IMR-90 (cell line): ENCODE measurements at regions not wholly inside any gene's neighbourhood (a gene's known extent, or its start where the extent isn't known, plus 50 kb on each side); places are given as distances from the start of the nearest gene placed in this dataset.

Experiments used
- ATAC-seq: fragments of 200-7000 bp; cut with Tn5 transposase; 2 replicates; pipeline ENCODE4 v1.9.1; 2020; ENCODE audit warnings: low read depth, mild to moderate bottlenecking, moderate library complexity
- BruUV-seq: library from RNA; stranded (reverse); fragments of 400-500 nt; replicated peaks from 2 replicates; lab custom pipeline; 2021; lab: Mats Ljungman, UMichigan
- CTCF ChIA-PET: fragments of 300-600 bp; formaldehyde crosslinking; extraction: SDS; loops from one replicate; lab custom pipeline; 2021; ENCODE audit warnings: antibody characterized with exemption; lab: Yijun Ruan, JAX
- POLR2A ChIA-PET: fragments of 300-600 bp; sonication (Branson Sonifier 250); formaldehyde crosslinking; loops from one replicate; lab custom pipeline; 2022; ENCODE audit warnings: antibody characterized with exemption; ENCODE audit not compliant: unreplicated experiment; lab: Charles Lee
- DNase-seq: peaks from one replicate; pipeline ENCODE4 v3.0.0; 2013
- H2AFZ ChIP-seq: replicated peaks from 2 replicates; pipeline ENCODE3; 2013; ENCODE audit warnings: low read length, mild to moderate bottlenecking; ENCODE audit not compliant: poor library complexity
- H2AK5ac ChIP-seq: 2 replicates; pipeline ENCODE4 v1.6.1; 2013; ENCODE audit warnings: low read depth, low read length, inconsistent platforms
- H2AK9ac ChIP-seq: replicated peaks from 2 replicates; pipeline ENCODE3; 2013; ENCODE audit warnings: mild to moderate bottlenecking, low read depth, low read length, moderate library complexity; ENCODE audit not compliant: poor library complexity
- H2BK120ac ChIP-seq: 2 replicates; pipeline ENCODE4 v1.6.1; 2013; ENCODE audit warnings: low read depth, low read length, inconsistent platforms
- H2BK15ac ChIP-seq: 3 replicates; pipeline ENCODE4 v1.6.1; 2013; ENCODE audit warnings: low read depth, low read length, inconsistent platforms
- H2BK20ac ChIP-seq: 2 replicates; pipeline ENCODE4 v1.6.1; 2013; ENCODE audit warnings: low read depth, mild to moderate bottlenecking, inconsistent platforms, low read length, moderate library complexity
- H2BK5ac ChIP-seq: 2 replicates; pipeline ENCODE4 v1.6.1; 2013; ENCODE audit warnings: mild to moderate bottlenecking, low read depth, low read length, inconsistent platforms; ENCODE audit not compliant: poor library complexity, severe bottlenecking
- H3K14ac ChIP-seq: replicated peaks from 2 replicates; pipeline ENCODE4 v1.6.1; 2013; ENCODE audit warnings: low read depth, low read length, inconsistent platforms
- H3K18ac ChIP-seq: 2 replicates; pipeline ENCODE4 v1.6.1; 2013; ENCODE audit warnings: low read depth, low read length, control low read depth
- H3K23ac ChIP-seq: 2 replicates; pipeline ENCODE4 v1.6.1; 2013; ENCODE audit warnings: low read depth, low read length, inconsistent platforms
- H3K27ac ChIP-seq: 2 replicates; pipeline ENCODE4 v1.5.1; 2013; ENCODE audit warnings: mild to moderate bottlenecking, control low read depth, low read length; ENCODE audit not compliant: insufficient read depth
- H3K27me3 ChIP-seq: 2 replicates; pipeline ENCODE4 v1.6.1; 2013; ENCODE audit warnings: low read length; ENCODE audit not compliant: control insufficient read depth, insufficient read depth
- H3K36me3 ChIP-seq: 2 replicates; pipeline ENCODE4 v1.6.1; 2013; ENCODE audit warnings: low read length, mixed read lengths; ENCODE audit not compliant: control insufficient read depth, insufficient read depth
- H3K4ac ChIP-seq: 2 replicates; pipeline ENCODE4 v1.6.1; 2013; ENCODE audit warnings: low read depth, low read length, inconsistent platforms
- H3K4me1 ChIP-seq: 2 replicates; pipeline ENCODE4 v1.6.1; 2013; ENCODE audit warnings: low read length, mixed read lengths; ENCODE audit not compliant: control insufficient read depth, insufficient read depth
- H3K4me2 ChIP-seq: 2 replicates; pipeline ENCODE4 v1.6.1; 2013; ENCODE audit warnings: low read depth, mild to moderate bottlenecking, control low read depth, low read length, moderate library complexity
- H3K4me3 ChIP-seq: 2 replicates; pipeline ENCODE4 v1.5.1; 2013; ENCODE audit warnings: low read depth, mild to moderate bottlenecking, control low read depth, low read length, moderate library complexity; ENCODE audit not compliant: insufficient read depth
- H3K56ac ChIP-seq: 2 replicates; pipeline ENCODE4 v1.6.1; 2013; ENCODE audit warnings: low read length, inconsistent platforms; ENCODE audit not compliant: insufficient read depth; ENCODE audit errors: extremely low read depth
- H3K79me1 ChIP-seq, 2 experiments: 2 replicates each; pipeline ENCODE4 v1.6.1; 2013; ENCODE audit warnings: low read length in 2 of 2, inconsistent platforms in 1 of 2, low read depth in 1 of 2
- H3K9ac ChIP-seq: 2 replicates; pipeline ENCODE4 v1.6.1; 2013; ENCODE audit warnings: low read depth, low read length, control low read depth
- H3K9me1 ChIP-seq: 2 replicates; pipeline ENCODE4 v1.6.1; 2013; ENCODE audit warnings: low read length, inconsistent platforms; ENCODE audit not compliant: insufficient read depth
- H3K9me3 ChIP-seq: 2 replicates; pipeline ENCODE4 v1.6.1; 2013; ENCODE audit warnings: low read length; ENCODE audit not compliant: control insufficient read depth, insufficient read depth
- H4K20me1 ChIP-seq: 2 replicates; pipeline ENCODE4 v1.6.1; 2013; ENCODE audit warnings: low read length, inconsistent platforms; ENCODE audit not compliant: insufficient read depth
- H4K5ac ChIP-seq: 2 replicates; pipeline ENCODE4 v1.6.1; 2013; ENCODE audit warnings: mild to moderate bottlenecking, low read depth, low read length, control low read depth
- H4K8ac ChIP-seq, 2 experiments: 2 replicates each; pipeline ENCODE4 v1.6.1; 2013; ENCODE audit warnings: low read depth in 2 of 2, low read length in 2 of 2, control low read depth in 1 of 2, inconsistent platforms in 1 of 2
- H4K91ac ChIP-seq: 2 replicates; pipeline ENCODE4 v1.6.1; 2013; ENCODE audit warnings: low read depth, low read length, inconsistent platforms; ENCODE audit not compliant: insufficient read depth
- BHLHE40 ChIP-seq: fragments of 150-350 bp; IDR thresholded peaks from 2 replicates; pipeline ENCODE4 v1.6.1; 2016; ENCODE audit warnings: mild to moderate bottlenecking, low read depth, low read length
- CEBPB ChIP-seq: IDR thresholded peaks from 2 replicates; pipeline ENCODE4 v1.6.1; 2012; ENCODE audit warnings: low read depth, low read length, improper control_type of control experiment
- CHD1 ChIP-seq: IDR thresholded peaks from 2 replicates; pipeline ENCODE4 v1.6.1; 2012; ENCODE audit warnings: low read depth, low read length, improper control_type of control experiment
- CTCF ChIP-seq: conservative IDR thresholded peaks from 2 replicates; pipeline ENCODE4 v1.5.1; 2012; ENCODE audit warnings: mild to moderate bottlenecking, low read depth, low read length, improper control_type of control experiment
- ELK1 ChIP-seq: fragments of 150-350 bp; IDR thresholded peaks from 2 replicates; pipeline ENCODE4 v1.6.1; 2016; ENCODE audit warnings: low read depth, mild to moderate bottlenecking, low read length, moderate library complexity, borderline replicate concordance
- FOS ChIP-seq: fragments of 150-350 bp; IDR thresholded peaks from 2 replicates; pipeline ENCODE4 v1.6.1; 2016; ENCODE audit warnings: low read depth, low read length
- MAFK ChIP-seq: IDR thresholded peaks from 2 replicates; pipeline ENCODE4 v1.6.1; 2012; ENCODE audit warnings: low read depth, low read length, improper control_type of control experiment
- MAZ ChIP-seq: IDR thresholded peaks from 2 replicates; pipeline ENCODE4 v1.6.1; 2012; ENCODE audit warnings: low read depth, mild to moderate bottlenecking, low read length, improper control_type of control experiment, moderate library complexity, borderline replicate concordance
- MXI1 ChIP-seq: IDR thresholded peaks from 2 replicates; pipeline ENCODE4 v1.6.1; 2012; ENCODE audit warnings: low read depth, mild to moderate bottlenecking, low read length, moderate library complexity, borderline replicate concordance
- NFE2L2 ChIP-seq: fragments of 150-350 bp; IDR thresholded peaks from 2 replicates; pipeline ENCODE4 v1.6.1; 2016; ENCODE audit warnings: low read depth, mild to moderate bottlenecking, low read length
- POLR2A ChIP-seq: IDR thresholded peaks from 2 replicates; pipeline ENCODE4 v1.6.1; 2012; ENCODE audit warnings: mild to moderate bottlenecking, low read depth, low read length
- RAD21 ChIP-seq: IDR thresholded peaks from 2 replicates; pipeline ENCODE4 v1.6.1; 2012; ENCODE audit warnings: low read length, improper control_type of control experiment
- RCOR1 ChIP-seq: IDR thresholded peaks from 2 replicates; pipeline ENCODE4 v1.6.1; 2012; ENCODE audit warnings: mild to moderate bottlenecking, low read length, improper control_type of control experiment; ENCODE audit not compliant: insufficient replicate concordance
- RFX5 ChIP-seq: IDR thresholded peaks from 2 replicates; pipeline ENCODE4 v1.8.0; 2012; ENCODE audit warnings: low read depth, mild to moderate bottlenecking, low read length, moderate library complexity
- SMC3 ChIP-seq: fragments of 150-350 bp; IDR thresholded peaks from 2 replicates; pipeline ENCODE4 v1.6.1; 2016; ENCODE audit warnings: low read depth, mild to moderate bottlenecking, antibody characterized with exemption, low read length, moderate library complexity
- USF2 ChIP-seq: fragments of 150-350 bp; IDR thresholded peaks from 2 replicates; pipeline ENCODE4 v1.6.1; 2017; ENCODE audit warnings: mild to moderate bottlenecking, antibody characterized with exemption, low read length, low read depth
- WGBS, 2 experiments: methylation state at CpG; one replicate each; pipeline versions ENCODE4 v1.1.5 to v1.1.7; 2013; ENCODE audit warnings: missing lambda C conversion rate in 2 of 2; ENCODE audit not compliant: insufficient read length in 1 of 2; ENCODE audit errors: extremely low coverage in 2 of 2; 5-methylcytosine and 5-hydroxymethylcytosine counted together
- dilution Hi-C: fragments of 300-500 bp; cut with HindIII; formaldehyde crosslinking; loops from one replicate; pipeline ENCODE4 v1.14.3; 2018; ENCODE audit warnings: low sequenced_read_pairs; ENCODE audit not compliant: unreplicated experiment
- in situ Hi-C: fragments of 300-500 bp; cut with MboI; formaldehyde crosslinking; loops from 3 replicates; pipeline ENCODE4 v1.14.3; 2019; ENCODE audit warnings: low sequenced_read_pairs, inconsistent platforms, mixed read lengths
- intact Hi-C: fragments of 100-400 bp; cut with micrococcal nuclease; formaldehyde crosslinking; loops from 2 replicates; pipeline ENCODE4 v1.10.0; 2022

GRCh38 chr5:152170350-152170749, 234.7 kb downstream of the NMUR2 start:
- dilution Hi-C loops (no loop called here), in situ Hi-C loops (no loop called here), intact Hi-C loops (no loop called here)
- BruUV-seq, result no TSS peak
- H3K18ac ChIP-seq, result no peak overlapping the region
- H4K20me1 ChIP-seq, result no peaks in the 10 kb centered on the region
- no CpG with 5 or more reads among the region's 4 CpGs for WGBS, 2 experiments
- POLR2A ChIA-PET, result no interaction called here
- H3K4me2 ChIP-seq, result no peak overlapping the region
- H4K5ac ChIP-seq, result no peak overlapping the region
- no peak overlapping the region for H3K9ac ChIP-seq
- no peaks in the 10 kb centered on the region for H3K9me3 ChIP-seq
- no peak for TF ChIP-seq CHD1
- no peak for TF ChIP-seq ELK1
- no peak for TF ChIP-seq MXI1
- no peak for TF ChIP-seq FOS
- TF ChIP-seq USF2, result no peak
- no peak for TF ChIP-seq BHLHE40
- no peak for TF ChIP-seq RFX5
- no peak for TF ChIP-seq CTCF
- no peak for TF ChIP-seq NFE2L2
- TF ChIP-seq CEBPB, result no peak
- TF ChIP-seq MAFK, result no peak
- no peak for TF ChIP-seq RCOR1
- TF ChIP-seq RAD21, result no peak
- no peak for TF ChIP-seq SMC3
- no peak for TF ChIP-seq POLR2A
- no peak for TF ChIP-seq MAZ
- no peak overlapping the region for H2BK15ac ChIP-seq
- CTCF ChIA-PET, result interaction anchor here (0.7 kb wide), 1 partner anchor 21 kb away, joined by 3 read pairs; no protein-coding TSS in a partner anchor
- no peak overlapping the region for H4K91ac ChIP-seq
- no peak overlapping the region for H2AFZ ChIP-seq
- H2BK120ac ChIP-seq, result no peak overlapping the region
- H3K4ac ChIP-seq, result no peak overlapping the region
- H3K36me3 ChIP-seq, result no peaks in the 10 kb centered on the region
- DNase-seq (no peak), ATAC-seq (no peak)
- no peak overlapping the region for H2BK20ac ChIP-seq
- no peak overlapping the region for H3K27ac ChIP-seq
- no peaks in the 10 kb centered on the region for H3K79me1 ChIP-seq
- H3K14ac ChIP-seq, result no peak overlapping the region
- H3K27me3 ChIP-seq, result no peaks in the 10 kb centered on the region
- H3K9me1 ChIP-seq, result no peaks in the 10 kb centered on the region
- H3K23ac ChIP-seq, result no peak overlapping the region
- H3K4me3 ChIP-seq, result no peak overlapping the region
- no peak overlapping the region for H2AK5ac ChIP-seq
- no peak overlapping the region for H3K56ac ChIP-seq
- H3K4me1 ChIP-seq, result no peaks in the 10 kb centered on the region
- H2BK5ac ChIP-seq, result no peak overlapping the region
- H4K8ac ChIP-seq, result no peak overlapping the region
- H2AK9ac ChIP-seq, result no peak overlapping the region
